ENCODE measurements at regions not wholly inside any gene's neighbourhood (a gene's known extent, or its start where the extent isn't known, plus 50 kb on each side); places are given as distances from the start of the nearest gene placed in this dataset.
"Not testable (repeated sequence)": the region's sequence is repeated elsewhere in the genome, so short reads cannot be mapped to it uniquely, and the experiment has no call there.

DNA sequence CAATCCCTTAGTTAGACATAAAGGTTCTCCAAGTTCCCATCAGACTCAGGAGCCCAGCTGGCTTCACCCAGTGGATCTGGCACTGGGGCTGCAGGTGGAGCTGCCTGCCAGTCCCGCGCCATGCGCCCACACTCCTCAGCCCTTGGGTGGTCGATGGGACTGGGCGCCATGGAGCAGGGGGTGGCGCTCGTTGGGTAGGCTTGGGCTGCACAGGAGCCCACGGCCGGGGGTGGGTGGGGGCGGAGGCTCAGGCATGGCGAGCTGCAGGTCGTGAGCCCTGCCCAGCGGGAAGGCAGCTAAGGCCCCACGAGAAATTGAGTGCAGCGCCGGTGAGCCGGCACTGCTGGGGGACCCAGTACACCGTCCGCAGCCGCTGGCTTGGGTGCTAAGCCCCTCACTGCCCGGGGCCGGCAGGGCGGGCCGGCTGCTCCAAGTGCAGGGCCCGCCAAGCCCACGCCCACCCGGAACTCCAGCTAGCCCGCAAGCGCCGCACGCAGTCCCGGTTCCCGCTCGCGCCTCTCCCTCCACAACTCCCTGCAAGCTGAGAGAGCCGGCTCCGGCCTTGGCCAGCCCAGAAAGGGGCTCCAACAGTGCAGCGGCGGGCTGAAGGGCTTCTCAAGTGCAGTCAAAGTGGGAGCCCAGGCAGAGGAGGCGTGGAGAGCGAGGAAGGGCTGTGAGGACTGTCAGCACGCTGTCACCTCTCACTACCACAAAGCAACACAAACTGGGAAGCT is 584.3 kb upstream of the COBL start:
- 85% methylated on average over 10 of the region's 42 CpGs; no CpG with 5 or more reads in 1 of the 2 experiments for WGBS, 2 experiments (ENCODE audit: extremely low coverage in 1 of 2, insufficient coverage in 1 of 2, insufficient read length in 1 of 2, insufficient replicate concordance in 2 of 2, low coverage in 1 of 2, low lambda C conversion rate in 2 of 2, missing lambda C conversion rate in 1 of 2)
- CTCF ChIA-PET (ENCODE audit: partially characterized antibody); H2AK5ac ChIP-seq (ENCODE audit: low read depth, low read length); DNase-seq (ENCODE audit: low read depth in 1 of 2, low spot score in 2 of 2); H3K79me1 ChIP-seq (ENCODE audit: low read depth, low read length); FAIRE-seq; H3K18ac ChIP-seq (ENCODE audit: extremely low read depth, low read length); H3K23me2 ChIP-seq (ENCODE audit: low read depth, low read length); H3K4ac ChIP-seq (replicated peaks; ENCODE audit: insufficient read length, low read depth, low read length); H3K36me3 ChIP-seq (ENCODE audit: control insufficient read depth in 2 of 4, insufficient read depth in 4 of 4, low read length in 3 of 4); H3K9me3 ChIP-seq (ENCODE audit: insufficient read depth in 2 of 2, low read depth in 1 of 2, low read length in 1 of 2); H3K27ac ChIP-seq (ENCODE audit: low read depth, low read length); H3K27me3 ChIP-seq (replicated peaks in 1 of 4; ENCODE audit: control insufficient read depth in 3 of 4, extremely low read depth in 1 of 4, insufficient read depth in 3 of 4, low read length in 3 of 4); H3K4me1 ChIP-seq (replicated peaks in 1 of 4; ENCODE audit: control insufficient read depth in 3 of 4, insufficient read depth in 4 of 4, low read length in 3 of 4); H3K4me2 ChIP-seq (ENCODE audit: insufficient read depth in 1 of 2, low read depth in 2 of 2, low read length in 2 of 2); H2BK12ac ChIP-seq (ENCODE audit: low read depth, low read length); H4K5ac ChIP-seq (ENCODE audit: insufficient read length, low read depth, low read length); H3K9ac ChIP-seq (replicated peaks in 1 of 4; ENCODE audit: extremely low read depth in 1 of 4, low read depth in 3 of 4, low read length in 3 of 4); H3K23ac ChIP-seq (ENCODE audit: insufficient read length); H3K4me3 ChIP-seq (ENCODE audit: extremely low read depth in 1 of 4, insufficient read depth in 2 of 4, low read depth in 3 of 4, low read length in 4 of 4); H2BK120ac ChIP-seq (replicated peaks; ENCODE audit: low read depth, low read length); H3K56ac ChIP-seq (replicated peaks; ENCODE audit: insufficient read length, low read depth, low read length); H3K14ac ChIP-seq (ENCODE audit: insufficient read length); POLR2A ChIA-PET (ENCODE audit: partially characterized antibody); H4K20me1 ChIP-seq (replicated peaks in 1 of 2; ENCODE audit: control insufficient read depth in 1 of 2, insufficient read depth in 2 of 2, low read length in 2 of 2); H2BK5ac ChIP-seq (ENCODE audit: low read depth, low read length); H2AFZ ChIP-seq (ENCODE audit: low read length); H2BK15ac ChIP-seq (ENCODE audit: low read length); H3K79me2 ChIP-seq (ENCODE audit: control insufficient read depth in 1 of 2, insufficient read depth in 2 of 2, low read length in 2 of 2); H4K91ac ChIP-seq (replicated peaks; ENCODE audit: insufficient read length, low read length); H2BK20ac ChIP-seq (ENCODE audit: low read length): not testable (repeated sequence)
- H4K8ac ChIP-seq (ENCODE audit: extremely low read depth, insufficient read depth, low read length): peak overlapping the region; percentile 65; the same call in 1 of the 2 replicates

Data from H1 (cell line).